LoVo (cell line): ENCODE measurements at regions not wholly inside any gene's neighbourhood (a gene's known extent, or its start where the extent isn't known, plus 50 kb on each side); places are given as distances from the start of the nearest gene placed in this dataset.
"Not testable (repeated sequence)": the region's sequence is repeated elsewhere in the genome, so short reads cannot be mapped to it uniquely, and the experiment has no call there.

ENCODE experiments used
- DNase-seq: peaks from one replicate; pipeline ENCODE4 v3.0.0-alpha.2; 2016; ENCODE audit warnings: low spot score

GRCh38 chr11:15845261-15845660 is 511.1 kb downstream of the SOX6 start:
- DNase-seq = no peak

GRCh38 chr11:15848631-15849168 is 507.6 kb downstream of the SOX6 start:
- no peak for DNase-seq

GRCh38 chr11:15849257-15849656 is 507.1 kb downstream of the SOX6 start:
- DNase-seq = no peak

- not testable (repeated sequence) for DNase-seq
These were observed 506.0 kb downstream of the SOX6 start for GRCh38 chr11:15850335-15850734.

GRCh38 chr11:15851051-15851498 is 505.3 kb downstream of the SOX6 start:
- no peak for DNase-seq

- no peak for DNase-seq
These were observed 504.2 kb downstream of the SOX6 start for GRCh38 chr11:15852179-15852578.

- no peak for DNase-seq
These were observed 502.1 kb downstream of the SOX6 start for GRCh38 chr11:15854245-15854644.

GRCh38 chr11:15858881-15859280 is 497.5 kb downstream of the SOX6 start:
- DNase-seq = no peak

GRCh38 chr11:15859411-15859810 is 496.9 kb downstream of the SOX6 start:
- no peak for DNase-seq

- DNase-seq = no peak
These were observed 495.1 kb downstream of the SOX6 start for GRCh38 chr11:15861256-15861655.

GRCh38 chr11:15863411-15863810 is 492.9 kb downstream of the SOX6 start:
- no peak for DNase-seq

- DNase-seq = no peak
These were observed 492.1 kb downstream of the SOX6 start for GRCh38 chr11:15864026-15864805.

GRCh38 chr11:15865212-15865987 is 490.9 kb downstream of the SOX6 start:
- no peak for DNase-seq

GRCh38 chr11:15867871-15868270 is 488.5 kb downstream of the SOX6 start:
- DNase-seq = no peak

GRCh38 chr11:15870911-15871310 is 485.4 kb downstream of the SOX6 start:
- no peak for DNase-seq

GRCh38 chr11:15871904-15872626 is 484.3 kb downstream of the SOX6 start:
- no peak for DNase-seq

GRCh38 chr11:15873501-15873900 is 482.8 kb downstream of the SOX6 start:
- DNase-seq = no peak

GRCh38 chr11:15874704-15875103 is 481.6 kb downstream of the SOX6 start:
- DNase-seq = no peak

GRCh38 chr11:15875393-15875792 is 481.0 kb downstream of the SOX6 start:
- DNase-seq = no peak

- DNase-seq = no peak
These were observed 480.4 kb downstream of the SOX6 start for GRCh38 chr11:15875943-15876342.

- DNase-seq = no peak
These were observed 477.6 kb downstream of the SOX6 start for GRCh38 chr11:15878756-15879155.

GRCh38 chr11:15880291-15880690 is 476.1 kb downstream of the SOX6 start:
- no peak for DNase-seq
